CD4-positive, alpha-beta T cell treated with Interleukin-10 for 1 hour (primary cell): ENCODE measurements at regions not wholly inside any gene's neighbourhood (a gene's known extent, or its start where the extent isn't known, plus 50 kb on each side); places are given as distances from the start of the nearest gene placed in this dataset.
"Not testable (repeated sequence)": the region's sequence is repeated elsewhere in the genome, so short reads cannot be mapped to it uniquely, and the experiment has no call there.

Experiments used
- DNase-seq: peaks from one replicate; pipeline ENCODE4 v3.0.0-alpha.2; 2020

GRCh38 chr10:9453871-9454270 lies 1399.4 kb downstream of the GATA3 start:
- DNase-seq = not testable (repeated sequence)

GRCh38 chr10:9469663-9470205 lies 1415.2 kb downstream of the GATA3 start:
- DNase-seq = no peak

- DNase-seq = no peak
These were observed 1416.1 kb downstream of the GATA3 start for GRCh38 chr10:9470581-9470980.

DNA sequence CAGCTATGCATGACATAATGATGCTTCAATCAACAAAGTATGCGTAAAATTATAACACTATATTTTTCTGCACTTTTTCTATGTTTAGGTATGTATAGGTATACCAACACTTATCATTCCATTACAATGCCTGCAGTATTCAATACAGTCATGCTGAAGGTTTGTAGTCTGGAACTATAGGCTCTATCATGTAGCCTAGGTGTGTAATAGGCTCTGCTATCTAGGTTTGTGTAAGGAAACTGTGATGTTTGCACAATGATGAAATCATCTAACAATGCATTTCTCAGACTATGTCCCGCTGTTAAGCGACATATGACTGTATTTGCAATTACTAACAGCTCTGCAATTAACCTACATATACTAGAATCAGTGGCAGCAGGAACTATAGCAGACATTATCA lies 1447.5 kb downstream of the GATA3 start:
- DNase-seq = no peak

DNA sequence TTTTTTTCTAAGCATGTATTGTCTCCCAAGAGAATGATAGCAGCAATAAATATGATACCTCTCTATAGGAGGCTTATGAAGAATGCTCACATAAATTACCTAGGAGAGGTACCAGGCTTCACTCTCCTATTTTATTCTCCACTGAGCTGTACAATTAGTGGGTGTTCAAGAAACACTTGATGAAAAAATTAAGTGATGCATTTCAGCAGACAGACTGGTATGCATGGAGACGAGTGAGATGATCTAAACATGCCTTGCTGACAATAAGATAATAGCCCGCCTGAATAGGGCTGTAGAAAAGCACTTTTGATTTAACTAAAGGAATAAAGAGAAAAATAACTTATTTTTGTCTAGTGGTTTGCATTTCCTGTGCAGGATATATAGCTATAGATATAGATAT lies 1449.7 kb downstream of the GATA3 start:
- no peak for DNase-seq

- DNase-seq = no peak
These were observed 1451.1 kb downstream of the GATA3 start for GRCh38 chr10:9505546-9505945.

GRCh38 chr10:9508606-9509005 lies 1454.1 kb downstream of the GATA3 start:
- no peak for DNase-seq

- DNase-seq = no peak
These were observed 1456.1 kb downstream of the GATA3 start for GRCh38 chr10:9510626-9511025.

DNA sequence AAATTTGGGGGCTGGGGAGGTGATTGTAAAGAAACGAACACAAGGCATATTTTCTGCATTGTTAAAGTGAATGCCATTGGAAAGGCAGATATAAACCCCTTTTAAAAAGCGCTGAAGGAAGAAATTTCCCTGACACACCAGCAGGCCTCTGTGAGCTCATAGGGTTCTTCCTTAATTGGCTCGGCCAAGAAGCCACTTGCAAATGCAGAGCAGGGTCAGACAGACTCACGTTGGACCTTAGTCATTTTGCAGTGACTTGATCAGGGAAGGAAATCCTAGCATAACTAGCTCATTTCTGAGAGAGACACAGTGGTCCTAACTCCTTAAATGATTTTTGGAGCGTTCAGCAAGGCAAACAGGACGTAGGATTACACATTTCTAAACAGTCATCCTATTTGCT lies 1461.4 kb downstream of the GATA3 start:
- DNase-seq = no peak

GRCh38 chr10:9535744-9536143 lies 1481.3 kb downstream of the GATA3 start:
- DNase-seq = no peak

DNA sequence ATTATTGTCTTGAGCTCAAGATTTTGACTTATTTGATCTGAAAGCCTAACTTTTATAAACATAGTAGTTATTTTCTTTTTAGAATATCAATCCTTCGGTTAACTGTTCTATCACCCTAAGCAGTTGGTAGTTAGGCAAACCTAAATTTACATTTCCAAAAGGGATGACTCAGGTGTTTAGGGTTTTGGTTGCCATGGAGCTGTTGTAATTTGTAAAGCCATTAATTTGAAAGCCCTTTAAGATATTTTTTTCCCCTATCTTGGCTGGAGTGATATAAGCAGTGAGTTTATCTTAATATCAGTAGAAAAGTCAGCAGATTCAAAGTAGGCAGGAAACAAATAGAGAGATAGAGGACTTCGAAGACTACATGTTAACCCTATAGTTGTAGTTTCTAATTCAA lies 1472.6 kb upstream of the CELF2 start:
- DNase-seq = no peak

GRCh38 chr10:9547936-9548904 lies 1469.5 kb upstream of the CELF2 start:
- no peak for DNase-seq

- DNase-seq = no peak
These were observed 1466.9 kb upstream of the CELF2 start for GRCh38 chr10:9550810-9551209.

DNA sequence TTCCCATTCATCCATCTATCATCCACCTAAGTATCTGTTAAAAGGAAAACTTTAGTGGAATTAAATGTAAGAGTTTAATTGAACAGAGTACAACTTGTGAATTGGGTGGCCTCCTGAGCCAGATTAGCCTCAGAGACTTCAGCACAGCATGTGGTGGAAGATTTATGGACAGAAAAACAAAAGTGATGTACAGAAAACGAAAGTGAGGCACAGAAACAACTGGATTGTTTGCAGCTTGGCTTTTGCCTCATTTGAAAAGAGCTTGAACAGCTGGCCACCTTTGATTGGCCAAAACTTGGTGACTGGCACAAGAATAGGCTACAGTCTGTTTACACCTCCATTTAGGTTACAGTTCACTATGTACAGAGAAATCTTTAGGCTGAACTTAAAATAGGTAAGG lies 1463.4 kb upstream of the CELF2 start:
- DNase-seq = no peak

GRCh38 chr10:9560976-9561375 lies 1456.7 kb upstream of the CELF2 start:
- no peak for DNase-seq

- no peak for DNase-seq
These were observed 1455.7 kb upstream of the CELF2 start for GRCh38 chr10:9561821-9562505.

- no peak for DNase-seq
These were observed 1439.9 kb upstream of the CELF2 start for GRCh38 chr10:9577746-9578145.

- no peak for DNase-seq
These were observed 1438.5 kb upstream of the CELF2 start for GRCh38 chr10:9579110-9579705.

GRCh38 chr10:9582803-9583202 lies 1434.9 kb upstream of the CELF2 start:
- not testable (repeated sequence) for DNase-seq

DNA sequence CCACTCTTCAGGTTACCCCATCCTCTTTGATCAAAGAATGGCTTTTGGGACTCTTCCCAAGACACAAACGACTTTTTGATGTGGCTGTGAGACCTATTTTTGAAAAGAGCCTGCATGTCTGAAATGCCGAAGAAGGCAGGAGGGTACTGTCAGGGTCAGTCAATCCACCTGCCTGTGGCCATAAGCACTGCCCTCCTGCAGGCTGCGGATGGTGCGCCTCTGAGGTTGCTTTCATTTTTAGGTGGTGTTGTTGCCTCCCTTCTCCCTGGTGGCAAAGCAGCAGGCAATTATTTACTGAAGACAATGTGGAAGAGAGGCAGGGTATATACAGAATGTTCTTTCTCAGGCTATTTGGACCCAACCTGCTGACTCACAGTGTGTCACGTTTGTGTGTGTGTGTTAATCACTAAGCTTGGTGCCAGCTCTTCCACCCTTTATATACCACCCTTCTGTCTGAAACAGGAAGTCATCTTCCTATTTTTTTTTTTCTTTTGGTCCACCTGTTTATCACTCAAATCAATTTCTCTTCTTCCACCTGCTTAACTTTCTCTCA lies 1421.2 kb upstream of the CELF2 start:
- no peak for DNase-seq

DNA sequence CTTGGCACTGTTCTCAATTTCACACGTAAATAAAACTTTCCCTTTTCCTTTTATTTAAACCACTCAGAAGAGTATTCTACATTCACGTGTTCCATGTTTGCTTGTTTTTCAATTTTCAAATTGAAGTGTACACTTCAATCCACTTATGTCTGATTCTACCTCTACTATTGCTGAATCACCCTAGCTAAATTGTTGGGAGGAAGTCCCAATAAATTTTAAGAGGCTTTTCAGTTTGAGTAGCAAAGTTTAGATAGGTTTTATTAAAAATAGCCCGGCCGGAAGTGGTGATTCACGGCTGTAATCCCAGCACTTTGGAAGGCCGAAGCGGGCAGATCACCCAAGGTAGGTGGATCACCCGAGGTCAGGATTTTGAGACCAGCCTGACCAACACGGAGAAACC lies 1414.7 kb upstream of the CELF2 start:
- no peak for DNase-seq

DNA sequence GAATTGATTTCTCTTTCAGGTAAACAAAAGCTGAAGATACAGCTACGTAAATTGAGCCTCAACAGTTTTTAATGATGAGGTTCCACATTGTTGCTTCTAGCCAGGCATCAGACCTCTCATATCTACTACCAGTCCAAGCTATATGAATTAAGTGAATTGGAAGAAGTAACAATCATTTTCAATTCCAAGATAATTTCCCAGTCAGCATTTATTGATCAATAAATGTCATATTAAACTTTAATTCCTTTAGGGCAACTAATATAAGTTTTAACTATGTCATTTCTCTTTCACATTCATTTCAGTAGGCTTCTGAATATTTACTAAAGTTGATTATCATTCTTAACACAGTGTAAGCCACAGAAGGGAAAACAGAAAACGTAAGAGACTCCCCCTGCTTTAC lies 1413.7 kb upstream of the CELF2 start:
- DNase-seq = no peak

- no peak for DNase-seq
These were observed 1412.4 kb upstream of the CELF2 start for GRCh38 chr10:9605231-9605630.
